ENCODE measurements at regions not wholly inside any gene's neighbourhood (a gene's known extent, or its start where the extent isn't known, plus 50 kb on each side); places are given as distances from the start of the nearest gene placed in this dataset.

DNA sequence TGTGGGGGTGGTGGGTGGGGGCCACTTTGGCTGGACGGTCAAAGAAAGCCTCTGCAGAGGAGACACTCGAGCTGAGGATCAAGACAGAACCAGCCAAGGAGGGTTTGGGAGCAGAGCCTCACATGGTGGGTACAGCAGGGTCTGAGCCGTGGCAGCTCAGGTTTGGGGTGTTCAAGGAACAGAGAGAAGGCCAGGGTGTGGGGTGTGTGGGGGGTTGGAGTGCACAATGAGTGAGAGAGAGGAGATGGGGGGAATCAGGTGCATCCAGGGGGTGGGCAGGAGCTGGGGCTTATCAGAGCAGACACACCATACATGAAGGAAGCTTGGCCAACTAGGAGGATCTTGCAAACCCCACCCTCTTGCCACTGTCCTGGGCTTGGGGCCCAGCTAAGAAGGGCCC is 140.0 kb downstream of the NSG2 start:
- no peaks in the 10 kb centered on the region for H3K9me3 Mint-ChIP-seq
- H3K36me3 Mint-ChIP-seq (ENCODE audit: low read depth), result no peaks in the 10 kb centered on the region
- no peak overlapping the region for H3K4me3 Mint-ChIP-seq
- H3K27ac Mint-ChIP-seq, result no peak overlapping the region
- no peaks in the 10 kb centered on the region for H3K4me1 Mint-ChIP-seq (ENCODE audit: low read depth)
- peaks cover 14% of the 10 kb centered on the region for H3K27me3 Mint-ChIP-seq

- H3K9me3 Mint-ChIP-seq, result no peaks in the 10 kb centered on the region
- H3K4me1 Mint-ChIP-seq (ENCODE audit: low read depth), result no peaks in the 10 kb centered on the region
- H3K27ac Mint-ChIP-seq, result no peak overlapping the region
- H3K4me3 Mint-ChIP-seq, result no peak overlapping the region
- peaks cover 12% of the 10 kb centered on the region for H3K27me3 Mint-ChIP-seq
- no peaks in the 10 kb centered on the region for H3K36me3 Mint-ChIP-seq (ENCODE audit: low read depth)
Observed at GRCh38 chr5:174186096-174186695, 140.7 kb downstream of the NSG2 start.

DNA sequence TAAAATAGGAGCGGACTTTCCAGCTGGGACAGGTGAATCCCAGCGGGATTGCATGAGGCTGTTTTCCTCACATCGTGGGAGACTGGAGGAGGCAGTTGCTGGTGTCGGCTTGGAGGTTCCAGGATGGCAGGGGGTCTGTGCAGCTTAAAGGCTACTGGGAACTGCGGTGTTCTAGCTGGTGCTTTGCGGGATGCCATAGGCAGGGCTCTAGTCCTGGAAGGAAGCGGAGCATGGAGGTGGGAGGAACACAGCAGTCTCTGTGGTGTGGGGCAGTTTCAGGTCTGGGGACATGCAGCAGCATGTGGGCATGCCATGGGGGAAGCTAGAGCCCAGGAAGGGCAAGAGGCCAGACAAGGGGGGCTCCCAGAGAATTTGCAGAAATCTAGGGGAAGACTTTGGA is 141.5 kb downstream of the NSG2 start:
- Mint-ChIP-seq H3K4me1 (ENCODE audit: low read depth) (no peaks in the 10 kb centered on the region), H3K27me3 (peaks cover 9% of the 10 kb centered on the region), H3K36me3 (ENCODE audit: low read depth) (no peaks in the 10 kb centered on the region), H3K9me3 (no peaks in the 10 kb centered on the region), H3K27ac (no peak overlapping the region), H3K4me3 (no peak overlapping the region)

GRCh38 chr5:174187481-174187880 is 142.0 kb downstream of the NSG2 start:
- Mint-ChIP-seq H3K4me3 (no peak overlapping the region), H3K27ac (no peak overlapping the region), H3K9me3 (no peaks in the 10 kb centered on the region), H3K27me3 (peaks cover 9% of the 10 kb centered on the region), H3K4me1 (ENCODE audit: low read depth) (no peaks in the 10 kb centered on the region), H3K36me3 (ENCODE audit: low read depth) (no peaks in the 10 kb centered on the region)

DNA sequence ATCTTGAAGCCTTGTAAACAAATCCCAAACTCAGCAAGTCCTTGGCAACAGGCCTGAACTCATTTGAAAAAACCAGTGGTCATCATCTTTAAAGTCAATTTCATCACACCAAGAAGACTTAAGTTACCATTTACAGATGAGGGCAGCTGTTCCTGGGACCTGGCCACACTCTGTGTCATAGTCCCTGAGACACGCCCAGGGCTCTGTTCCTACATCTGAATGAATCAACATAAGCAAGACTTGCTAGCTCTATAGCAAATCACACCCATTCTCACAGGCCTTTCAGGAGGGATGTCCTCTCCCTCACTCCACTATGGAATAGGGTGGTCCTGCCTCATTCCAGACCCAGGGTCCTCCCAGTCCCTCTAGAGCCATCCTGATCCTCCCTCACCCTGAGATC is 142.8 kb downstream of the NSG2 start:
- no peaks in the 10 kb centered on the region for H3K9me3 Mint-ChIP-seq
- H3K27ac Mint-ChIP-seq, result no peak overlapping the region
- no peaks in the 10 kb centered on the region for H3K36me3 Mint-ChIP-seq (ENCODE audit: low read depth)
- no peak overlapping the region for H3K4me3 Mint-ChIP-seq
- no peaks in the 10 kb centered on the region for H3K4me1 Mint-ChIP-seq (ENCODE audit: low read depth)
- peaks cover 9% of the 10 kb centered on the region for H3K27me3 Mint-ChIP-seq

DNA sequence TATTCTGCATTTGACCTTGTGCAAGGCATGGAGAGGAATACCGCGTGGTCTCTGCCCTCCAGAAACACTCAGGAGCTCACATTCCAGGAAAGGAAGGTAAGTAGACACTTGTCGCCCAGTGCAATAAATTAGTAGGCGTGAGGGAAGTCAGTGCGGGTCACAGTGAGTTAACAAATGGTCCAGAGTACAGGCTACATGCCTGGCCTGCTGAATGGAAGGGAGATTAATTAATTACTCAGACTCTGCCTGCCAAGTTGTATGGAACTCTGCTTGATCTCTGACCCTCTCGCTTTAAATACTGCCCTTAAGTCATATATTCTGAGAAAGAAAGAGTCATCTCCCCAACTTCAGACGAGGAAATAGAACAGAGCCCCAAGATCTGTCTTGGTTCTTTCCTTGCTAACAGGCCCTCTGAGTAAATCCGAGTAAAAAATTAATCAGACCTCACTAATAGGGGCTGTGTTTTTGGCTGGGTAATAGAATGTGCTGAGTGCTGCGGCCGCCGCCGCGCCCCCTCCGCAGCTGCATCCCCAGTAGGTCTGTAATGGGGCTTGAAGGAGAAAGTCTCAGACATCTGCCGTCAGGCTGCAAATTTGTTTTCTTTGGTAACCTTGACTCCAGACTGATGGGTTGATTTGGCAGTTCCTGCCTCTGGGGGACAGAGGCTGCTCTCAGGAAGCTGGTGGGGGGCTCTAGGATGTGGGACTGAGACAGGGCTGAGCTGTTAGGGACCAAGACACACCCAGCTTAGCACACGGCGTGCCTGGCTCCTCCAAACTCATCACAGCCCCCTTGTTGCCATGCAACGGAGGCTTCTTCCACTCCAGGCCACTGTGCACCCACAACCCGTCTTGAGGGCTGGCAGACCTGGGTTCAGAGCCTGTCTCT is 144.4 kb downstream of the NSG2 start:
- Mint-ChIP-seq H3K9me3 (no peaks in the 10 kb centered on the region), H3K4me3 (no peak overlapping the region)

GRCh38 chr5:174191076-174191475 is 145.6 kb downstream of the NSG2 start:
- no peak overlapping the region for H3K4me3 Mint-ChIP-seq
- no peaks in the 10 kb centered on the region for H3K36me3 Mint-ChIP-seq (ENCODE audit: low read depth)
- H3K27ac Mint-ChIP-seq, result no peak overlapping the region
- no peaks in the 10 kb centered on the region for H3K9me3 Mint-ChIP-seq
- H3K27me3 Mint-ChIP-seq, result peaks cover 7% of the 10 kb centered on the region
- H3K4me1 Mint-ChIP-seq (ENCODE audit: low read depth), result no peaks in the 10 kb centered on the region

More for the DNA sequence above, 144.4 kb downstream of the NSG2 start:
- Mint-ChIP-seq H3K27me3 (peaks cover 9% of the 10 kb centered on the region), H3K4me1 (ENCODE audit: low read depth) (no peaks in the 10 kb centered on the region), H3K36me3 (ENCODE audit: low read depth) (no peaks in the 10 kb centered on the region), H3K27ac (no peak overlapping the region)

- Mint-ChIP-seq H3K4me3 (no peak overlapping the region), H3K9me3 (no peaks in the 10 kb centered on the region), H3K4me1 (ENCODE audit: low read depth) (no peaks in the 10 kb centered on the region), H3K27me3 (peaks cover 3% of the 10 kb centered on the region), H3K27ac (no peak overlapping the region), H3K36me3 (ENCODE audit: low read depth) (no peaks in the 10 kb centered on the region)
Observed at GRCh38 chr5:174191850-174192655, 146.5 kb downstream of the NSG2 start.

GRCh38 chr5:174192901-174193300 is 147.4 kb downstream of the NSG2 start:
- Mint-ChIP-seq H3K27ac (no peak overlapping the region), H3K4me3 (no peak overlapping the region), H3K27me3 (peaks cover 3% of the 10 kb centered on the region), H3K9me3 (no peaks in the 10 kb centered on the region), H3K36me3 (ENCODE audit: low read depth) (no peaks in the 10 kb centered on the region), H3K4me1 (ENCODE audit: low read depth) (no peaks in the 10 kb centered on the region)

DNA sequence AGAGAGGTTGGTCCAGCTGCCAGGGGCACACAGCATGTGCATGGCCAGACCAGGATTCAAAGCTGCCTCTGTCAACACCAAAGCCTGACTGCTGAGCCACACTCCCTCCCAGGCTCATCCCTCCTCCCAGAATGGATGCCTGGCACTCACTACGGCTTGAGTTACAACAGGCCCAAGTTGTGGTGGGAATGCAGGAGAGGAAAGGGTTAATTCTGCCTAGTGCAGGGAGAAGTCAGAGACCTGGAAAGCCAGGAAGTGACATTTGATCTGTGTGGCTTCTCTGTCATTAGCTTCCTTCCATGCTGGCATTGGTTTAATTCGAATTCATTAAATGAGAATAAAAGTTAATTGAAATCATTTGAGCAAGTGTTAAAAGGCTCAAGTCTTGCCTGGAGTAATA is 150.0 kb downstream of the NSG2 start:
- no peaks in the 10 kb centered on the region for H3K9me3 Mint-ChIP-seq
- H3K36me3 Mint-ChIP-seq (ENCODE audit: low read depth), result no peaks in the 10 kb centered on the region
- no peaks in the 10 kb centered on the region for H3K4me1 Mint-ChIP-seq (ENCODE audit: low read depth)
- no peak overlapping the region for H3K27ac Mint-ChIP-seq
- no peak overlapping the region for H3K4me3 Mint-ChIP-seq
- H3K27me3 Mint-ChIP-seq, result peaks cover 3% of the 10 kb centered on the region

- Mint-ChIP-seq H3K4me1 (ENCODE audit: low read depth) (no peaks in the 10 kb centered on the region), H3K36me3 (ENCODE audit: low read depth) (no peaks in the 10 kb centered on the region), H3K4me3 (no peak overlapping the region), H3K9me3 (no peaks in the 10 kb centered on the region), H3K27me3 (peaks cover 3% of the 10 kb centered on the region), H3K27ac (no peak overlapping the region)
Observed at GRCh38 chr5:174197929-174198328, 152.4 kb downstream of the NSG2 start.

- peaks cover 1% of the 10 kb centered on the region for H3K27me3 Mint-ChIP-seq
- no peak overlapping the region for H3K4me3 Mint-ChIP-seq
Observed at GRCh38 chr5:174198541-174198940, 153.0 kb downstream of the NSG2 start.

DNA sequence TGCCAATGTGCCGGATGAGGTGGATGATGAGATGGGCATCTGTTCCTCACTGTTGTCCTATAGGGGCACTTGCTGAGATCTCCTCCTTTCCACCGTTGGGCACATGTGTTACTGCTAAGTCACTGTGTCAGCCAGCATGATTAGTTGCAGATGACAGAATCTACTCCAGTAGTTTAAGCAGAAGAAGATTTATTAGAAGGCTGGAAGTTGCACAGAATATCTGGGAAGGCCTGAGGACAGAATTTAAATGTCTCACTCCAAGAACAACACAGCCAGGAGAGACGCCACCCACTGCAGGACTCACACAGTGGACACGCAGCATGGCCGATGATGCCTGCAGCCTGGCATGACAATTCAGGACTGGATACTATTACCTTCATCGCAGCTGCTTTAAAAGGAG is 157.5 kb downstream of the NSG2 start:
- Mint-ChIP-seq H3K9me3 (no peaks in the 10 kb centered on the region), H3K4me3 (no peak overlapping the region), H3K4me1 (ENCODE audit: low read depth) (no peaks in the 10 kb centered on the region), H3K27me3 (no peaks in the 10 kb centered on the region), H3K36me3 (ENCODE audit: low read depth) (no peaks in the 10 kb centered on the region), H3K27ac (no peak overlapping the region)

More at GRCh38 chr5:174198541-174198940, 153.0 kb downstream of the NSG2 start:
- no peaks in the 10 kb centered on the region for H3K4me1 Mint-ChIP-seq (ENCODE audit: low read depth)
- no peaks in the 10 kb centered on the region for H3K9me3 Mint-ChIP-seq
- H3K36me3 Mint-ChIP-seq (ENCODE audit: low read depth), result no peaks in the 10 kb centered on the region
- H3K27ac Mint-ChIP-seq, result no peak overlapping the region

- H3K9me3 Mint-ChIP-seq, result no peaks in the 10 kb centered on the region
- no peak overlapping the region for H3K27ac Mint-ChIP-seq
- H3K36me3 Mint-ChIP-seq (ENCODE audit: low read depth), result no peaks in the 10 kb centered on the region
- no peak overlapping the region for H3K4me3 Mint-ChIP-seq
- H3K4me1 Mint-ChIP-seq (ENCODE audit: low read depth), result no peaks in the 10 kb centered on the region
- peaks cover 3% of the 10 kb centered on the region for H3K27me3 Mint-ChIP-seq
Observed at GRCh38 chr5:174204535-174205313, 159.2 kb downstream of the NSG2 start.

All from stimulated activated naive CD8-positive, alpha-beta T cell treated with anti-CD3 and anti-CD28 coated beads, Interleukin-15, Interleukin-2, amounts not matched to agents 100 ng/mL and 50 ng/mL, for 24 hours (primary cell).